ENCODE measurements at regions not wholly inside any gene's neighbourhood (a gene's known extent, or its start where the extent isn't known, plus 50 kb on each side); places are given as distances from the start of the nearest gene placed in this dataset.
A peak's percentile ranks its signal among the peaks of the same experiment; 100 is the strongest.

DNA sequence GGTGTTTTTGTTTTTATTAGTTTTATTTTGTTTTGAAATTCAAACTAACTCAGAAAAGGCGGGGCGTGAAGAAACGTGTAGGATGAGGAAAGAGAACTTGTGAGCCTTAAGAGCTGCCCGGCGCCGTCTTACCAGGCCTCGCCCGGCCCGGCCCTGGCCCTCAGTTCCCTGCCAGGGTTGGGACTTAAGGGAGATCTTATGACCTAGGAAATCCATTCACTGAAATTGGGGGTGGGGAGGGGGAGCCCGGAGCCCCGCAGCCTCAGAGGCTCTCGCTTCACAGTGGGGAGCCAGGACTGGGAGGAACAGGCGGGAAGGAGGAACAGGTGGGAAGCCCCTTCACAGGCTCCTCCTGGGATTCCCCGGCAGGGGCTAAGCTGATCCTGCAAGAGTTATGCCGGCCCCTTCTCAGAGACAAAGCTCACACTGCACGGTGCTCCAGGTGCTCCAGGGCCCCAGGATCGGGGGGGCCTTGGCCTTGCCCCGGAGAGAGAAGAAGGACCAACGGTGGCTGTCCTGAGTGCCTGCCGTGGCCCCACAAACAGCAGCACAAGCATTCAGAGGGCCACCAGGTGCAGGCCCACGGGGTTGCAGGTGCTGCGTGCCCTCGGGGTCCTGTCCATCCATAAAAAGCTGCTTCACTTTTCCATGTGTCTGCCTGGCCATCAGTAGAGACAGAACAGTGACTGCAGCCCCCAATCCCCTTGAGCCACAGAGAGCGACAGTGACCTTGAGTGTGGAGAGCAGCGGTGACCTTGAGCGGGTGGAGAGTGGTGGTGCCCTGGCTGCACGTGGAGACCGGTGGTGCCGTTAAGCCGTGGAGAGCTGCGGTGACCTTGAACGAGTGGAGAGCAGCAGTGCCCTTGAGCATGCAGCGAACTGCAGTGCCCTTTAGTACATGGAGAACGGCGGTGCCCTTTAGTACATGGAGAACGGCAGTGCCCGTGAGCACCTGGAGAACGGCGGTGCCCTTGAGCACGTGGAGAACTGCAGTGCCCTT, 152.7 kb downstream of the DLL1 start:
- Histone ChIP-seq H3K27me3 (ENCODE audit: control insufficient read depth, insufficient read depth, low read length) (no peaks in the 10 kb centered on the region), H3K4me3 (ENCODE audit: low read depth, low read length) (no peak overlapping the region), H3K36me3 (ENCODE audit: control insufficient read depth, insufficient read depth, low read length) (no peaks in the 10 kb centered on the region)
- FAIRE-seq (peak; percentile 98), DNase-seq (ENCODE audit: low read depth) (no peak)
- TF ChIP-seq, protein P1, sequence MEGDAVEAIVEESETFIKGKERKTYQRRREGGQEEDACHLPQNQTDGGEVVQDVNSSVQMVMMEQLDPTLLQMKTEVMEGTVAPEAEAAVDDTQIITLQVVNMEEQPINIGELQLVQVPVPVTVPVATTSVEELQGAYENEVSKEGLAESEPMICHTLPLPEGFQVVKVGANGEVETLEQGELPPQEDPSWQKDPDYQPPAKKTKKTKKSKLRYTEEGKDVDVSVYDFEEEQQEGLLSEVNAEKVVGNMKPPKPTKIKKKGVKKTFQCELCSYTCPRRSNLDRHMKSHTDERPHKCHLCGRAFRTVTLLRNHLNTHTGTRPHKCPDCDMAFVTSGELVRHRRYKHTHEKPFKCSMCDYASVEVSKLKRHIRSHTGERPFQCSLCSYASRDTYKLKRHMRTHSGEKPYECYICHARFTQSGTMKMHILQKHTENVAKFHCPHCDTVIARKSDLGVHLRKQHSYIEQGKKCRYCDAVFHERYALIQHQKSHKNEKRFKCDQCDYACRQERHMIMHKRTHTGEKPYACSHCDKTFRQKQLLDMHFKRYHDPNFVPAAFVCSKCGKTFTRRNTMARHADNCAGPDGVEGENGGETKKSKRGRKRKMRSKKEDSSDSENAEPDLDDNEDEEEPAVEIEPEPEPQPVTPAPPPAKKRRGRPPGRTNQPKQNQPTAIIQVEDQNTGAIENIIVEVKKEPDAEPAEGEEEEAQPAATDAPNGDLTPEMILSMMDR (IDR thresholded peaks at IDR 0.05; ENCODE audit: insufficient read depth, low read length, severe bottlenecking), result no peak

DNA sequence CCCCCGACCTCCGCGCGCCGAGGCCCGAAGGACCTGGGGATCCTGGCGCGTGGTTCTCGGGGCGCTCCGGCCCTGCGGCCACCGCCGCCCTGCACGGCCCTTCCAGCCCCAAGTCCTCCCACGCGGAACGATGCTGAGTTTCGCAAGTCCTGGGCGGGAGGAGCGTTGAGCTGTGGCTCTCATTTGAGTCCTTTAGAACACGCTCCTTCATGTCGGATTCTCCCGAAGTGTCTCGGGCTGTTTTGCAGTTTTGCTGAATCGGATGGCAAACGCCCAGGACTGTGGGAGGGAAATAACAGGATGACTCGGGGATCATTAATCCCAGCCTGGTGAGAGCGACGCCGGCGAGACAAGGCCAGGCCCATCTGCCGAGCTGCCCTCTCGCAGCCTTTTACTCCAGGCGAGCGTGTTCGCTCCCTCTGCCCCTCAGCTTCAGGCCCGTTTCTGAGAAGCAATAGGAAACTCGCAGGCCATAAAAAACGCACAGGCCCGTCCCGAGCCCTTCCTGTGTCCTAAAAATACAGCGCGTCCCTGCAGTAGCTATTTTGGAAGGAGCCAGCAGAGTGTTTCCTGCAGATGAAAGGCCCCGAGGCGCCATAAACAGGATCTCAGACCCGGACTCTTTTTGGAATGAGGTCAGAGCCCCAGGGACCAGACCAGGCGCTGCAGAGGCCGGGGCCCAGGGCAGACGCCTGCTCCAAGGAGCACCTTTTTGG, 153.5 kb downstream of the DLL1 start:
- FAIRE-seq, result no peak

DNA sequence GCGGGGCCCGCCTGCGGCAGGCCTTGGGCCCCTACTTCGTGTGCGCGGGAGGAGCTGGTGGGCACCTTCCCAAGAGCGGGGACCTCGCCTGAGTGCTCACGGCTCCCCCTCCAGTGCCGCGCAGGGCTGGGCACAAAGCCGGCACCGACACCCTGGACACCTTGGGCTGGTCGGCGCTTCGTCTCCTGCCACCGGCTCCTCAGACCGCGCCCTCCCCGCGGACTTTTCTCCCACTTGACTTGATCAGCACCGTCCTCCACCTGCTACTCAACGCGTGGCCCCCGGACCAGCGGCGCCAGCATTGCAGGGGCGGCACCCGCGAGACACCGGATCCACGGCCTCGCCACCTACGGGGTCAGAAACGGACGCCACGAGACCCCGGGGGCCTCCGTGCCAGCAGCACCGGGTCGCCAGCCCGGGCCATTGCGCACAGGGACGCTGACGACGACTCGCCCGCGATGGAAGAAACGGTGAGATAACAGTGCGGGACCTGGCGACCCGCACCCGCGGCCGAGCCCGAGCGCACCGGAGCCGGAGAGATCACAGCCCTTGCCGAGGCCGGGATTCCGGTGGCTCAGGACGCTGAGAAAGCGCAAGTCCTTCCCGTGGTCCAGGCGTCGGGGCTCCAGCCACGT, 154.2 kb downstream of the DLL1 start:
- TF ChIP-seq, protein P1 (IDR thresholded peaks at IDR 0.05; ENCODE audit: insufficient read depth, low read length, severe bottlenecking), result no peak
- DNase-seq (ENCODE audit: low read depth) (no peak), FAIRE-seq (no peak)
- H3K36me3 ChIP-seq (ENCODE audit: control insufficient read depth, insufficient read depth, low read length), result no peaks in the 10 kb centered on the region
- H3K27me3 ChIP-seq (ENCODE audit: control insufficient read depth, insufficient read depth, low read length), result no peaks in the 10 kb centered on the region
- H3K4me3 ChIP-seq (ENCODE audit: low read depth, low read length), result no peak overlapping the region

More for the DNA sequence above, 153.5 kb downstream of the DLL1 start:
- TF ChIP-seq, protein P1 (IDR thresholded peaks at IDR 0.05; ENCODE audit: insufficient read depth, low read length, severe bottlenecking), result no peak
- DNase-seq (ENCODE audit: low read depth), result no peak
- Histone ChIP-seq H3K27me3 (ENCODE audit: control insufficient read depth, insufficient read depth, low read length) (no peaks in the 10 kb centered on the region), H3K4me3 (ENCODE audit: low read depth, low read length) (no peak overlapping the region), H3K36me3 (ENCODE audit: control insufficient read depth, insufficient read depth, low read length) (no peaks in the 10 kb centered on the region)

DNA sequence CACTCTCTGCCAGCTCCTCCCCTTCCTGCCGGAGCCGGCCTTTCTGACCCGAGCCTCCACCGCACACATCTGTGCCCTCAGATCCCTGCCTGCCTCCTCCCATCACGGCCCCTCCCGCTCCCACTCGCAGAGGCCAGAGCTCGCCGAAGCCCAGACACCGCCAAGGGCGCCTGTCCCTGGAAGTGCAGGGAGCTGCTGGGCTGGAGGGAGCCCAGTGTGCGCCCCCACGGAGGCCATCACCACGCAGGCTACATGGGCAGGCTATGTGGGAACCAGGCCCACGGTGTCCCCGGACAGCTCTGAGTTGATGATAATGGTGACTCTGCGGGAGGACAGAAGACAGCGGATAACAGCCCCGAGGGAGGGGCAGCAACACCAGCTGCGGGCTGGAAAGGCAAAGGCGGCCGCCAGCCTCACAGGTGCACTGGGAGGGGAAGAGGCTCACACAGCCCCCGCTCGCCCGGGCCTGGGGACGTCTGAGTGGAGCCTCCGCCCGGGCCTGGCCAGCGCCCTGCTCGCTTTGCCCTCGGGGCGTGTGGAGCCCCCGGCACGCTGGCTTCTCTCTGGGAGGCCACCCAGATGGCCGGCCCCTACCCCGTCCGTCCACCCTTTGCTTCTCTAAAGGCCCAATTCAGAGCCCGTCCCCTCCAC, 154.9 kb downstream of the DLL1 start:
- Histone ChIP-seq H3K27me3 (ENCODE audit: control insufficient read depth, insufficient read depth, low read length) (no peaks in the 10 kb centered on the region), H3K4me3 (ENCODE audit: low read depth, low read length) (no peak overlapping the region), H3K36me3 (ENCODE audit: control insufficient read depth, insufficient read depth, low read length) (no peaks in the 10 kb centered on the region)
- TF ChIP-seq, protein P1 (IDR thresholded peaks at IDR 0.05; ENCODE audit: insufficient read depth, low read length, severe bottlenecking), result no peak
- no peak for FAIRE-seq
- no peak for DNase-seq (ENCODE audit: low read depth)

DNA sequence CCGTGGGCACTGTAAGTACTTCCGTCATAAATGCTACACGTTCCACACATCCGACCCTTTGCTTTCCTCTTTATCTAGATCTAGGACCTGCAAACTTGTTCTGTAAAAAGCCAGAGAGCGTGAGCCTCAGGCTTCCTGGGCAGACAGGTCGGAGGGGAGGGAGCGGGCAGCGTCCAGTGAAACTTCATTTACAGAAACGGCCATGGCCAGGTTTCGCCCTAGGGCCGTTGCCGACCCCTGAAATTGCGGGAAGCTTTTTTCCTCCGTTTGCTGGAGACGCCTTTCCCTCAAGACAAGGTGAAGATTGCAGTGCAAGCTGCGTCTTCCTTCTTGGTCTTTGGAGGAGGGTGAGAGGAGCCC, 155.4 kb downstream of the DLL1 start:
- no peak overlapping the region for H3K4me3 ChIP-seq (ENCODE audit: low read depth, low read length)
- H3K36me3 ChIP-seq (ENCODE audit: control insufficient read depth, insufficient read depth, low read length), result no peaks in the 10 kb centered on the region
- DNase-seq (ENCODE audit: low read depth) (no peak), FAIRE-seq (peak; percentile 7)
- TF ChIP-seq, protein P1 (IDR thresholded peaks at IDR 0.05; ENCODE audit: insufficient read depth, low read length, severe bottlenecking), result no peak
- H3K27me3 ChIP-seq (ENCODE audit: control insufficient read depth, insufficient read depth, low read length), result no peaks in the 10 kb centered on the region
